Caco-2 (cell line): ENCODE measurements at regions not wholly inside any gene's neighbourhood (a gene's known extent, or its start where the extent isn't known, plus 50 kb on each side); places are given as distances from the start of the nearest gene placed in this dataset.

ENCODE experiments used
- BruUV-seq: library from RNA; stranded (reverse); fragments of 400-500 nt; replicated peaks from 2 replicates; lab custom pipeline; 2021; lab: Mats Ljungman, UMichigan
- CTCF ChIA-PET: fragments of 300-600 bp; sonication (Branson Sonifier 250); formaldehyde crosslinking; loops from one replicate; lab custom pipeline; 2022; ENCODE audit warnings: antibody characterized with exemption; lab: Charles Lee
- POLR2A ChIA-PET: fragments of 300-600 bp; sonication (Branson Sonifier 250); formaldehyde crosslinking; loops from one replicate; lab custom pipeline; 2022; ENCODE audit warnings: antibody characterized with exemption; lab: Charles Lee
- DNase-seq, 2 experiments: peaks; one replicate each; pipeline versions ENCODE4 v3.0.0 to v3.0.0-alpha.2; 2020 to 2022
- H3K27me3 ChIP-seq: replicated peaks from 2 replicates; pipeline ENCODE4 v1.6.0; 2011; ENCODE audit warnings: low read length; ENCODE audit not compliant: control insufficient read depth, insufficient read depth
- H3K36me3 ChIP-seq: 2 replicates; pipeline ENCODE4 v1.5.1; 2011; ENCODE audit warnings: low read length; ENCODE audit not compliant: control insufficient read depth, insufficient read depth
- H3K4me1 ChIP-seq: fragments of 250-450 bp; sonication (Bioruptor Pico); 2 replicates; pipeline ENCODE4 v1.5.1; 2020; ENCODE audit warnings: mild to moderate bottlenecking
- H3K4me3 ChIP-seq: 2 replicates; pipeline ENCODE4 v1.5.1; 2011; ENCODE audit warnings: low read depth, mild to moderate bottlenecking, control low read depth, low read length
- H3K9me3 ChIP-seq: fragments of 250-450 bp; sonication (Bioruptor Pico); 2 replicates; pipeline ENCODE4 v1.5.1; 2020; ENCODE audit warnings: mild to moderate bottlenecking, moderate library complexity
- H3K27ac Mint-ChIP-seq: one replicate; pipeline ENCODE4 v1.8.0; 2022; ENCODE audit warnings: mixed read lengths; ENCODE audit not compliant: unreplicated experiment
- H3K27me3 Mint-ChIP-seq: one replicate; pipeline ENCODE4 v1.8.0; 2022; ENCODE audit warnings: mixed read lengths; ENCODE audit not compliant: insufficient read depth, unreplicated experiment
- H3K36me3 Mint-ChIP-seq: one replicate; pipeline ENCODE4 v1.8.0; 2022; ENCODE audit warnings: mild to moderate bottlenecking, mixed read lengths; ENCODE audit not compliant: insufficient read depth, unreplicated experiment
- H3K4me1 Mint-ChIP-seq: one replicate; pipeline ENCODE4 v1.8.0; 2022; ENCODE audit warnings: low read depth, mixed read lengths; ENCODE audit not compliant: unreplicated experiment
- H3K4me3 Mint-ChIP-seq: one replicate; pipeline ENCODE4 v1.8.0; 2022; ENCODE audit warnings: mild to moderate bottlenecking, moderate library complexity, mixed read lengths; ENCODE audit not compliant: unreplicated experiment
- H3K9me3 Mint-ChIP-seq: one replicate; pipeline ENCODE4 v1.8.0; 2022; ENCODE audit warnings: mixed read lengths; ENCODE audit not compliant: unreplicated experiment
- CTCF ChIP-seq, 2 experiments: fragments of 200-600 bp in 1 of 2; IDR thresholded peaks; 1 replicate in 1 of 2; 2 replicates in 1 of 2; pipeline versions ENCODE4 v1.5.1 to v1.8.0; 2011 to 2022; ENCODE audit warnings: antibody characterized with exemption in 1 of 2, control low read depth in 1 of 2, inconsistent platforms in 1 of 2, low read depth in 1 of 2, low read length in 1 of 2, mild to moderate bottlenecking in 1 of 2, moderate library complexity in 1 of 2; ENCODE audit not compliant: insufficient read depth in 1 of 2, severe bottlenecking in 1 of 2, unreplicated experiment in 1 of 2
- intact Hi-C: fragments of 100-400 bp; cut with micrococcal nuclease; formaldehyde crosslinking; loops from one replicate; pipeline ENCODE4 v1.10.0; 2022; ENCODE audit not compliant: unreplicated experiment

- H3K36me3 Mint-ChIP-seq: no peaks in the 10 kb centered on the region
- no peaks in the 10 kb centered on the region for H3K4me1 ChIP-seq
- no TSS peak for BruUV-seq
- H3K9me3 ChIP-seq: no peaks in the 10 kb centered on the region
- no peak for DNase-seq
- H3K4me3 Mint-ChIP-seq: no peak overlapping the region
- no peaks in the 10 kb centered on the region for H3K36me3 ChIP-seq
- no peaks in the 10 kb centered on the region for H3K27me3 ChIP-seq
- no peak for TF ChIP-seq CTCF (IDR thresholded peaks at IDR 0.05; ENCODE audit: insufficient read depth in 1 of 2, low read depth in 1 of 2, low read length in 1 of 2, severe bottlenecking in 1 of 2, unreplicated experiment in 1 of 2)
- H3K9me3 Mint-ChIP-seq: no peaks in the 10 kb centered on the region
- no peak overlapping the region for H3K27ac Mint-ChIP-seq
- no peaks in the 10 kb centered on the region for H3K4me1 Mint-ChIP-seq
- intact Hi-C loops: no loop called here
- ChIA-PET POLR2A (no interaction called here), CTCF (no interaction called here)
- H3K27me3 Mint-ChIP-seq: no peaks in the 10 kb centered on the region
- no peak overlapping the region for H3K4me3 ChIP-seq
Observed at GRCh38 chr18:65994302-65994701, 243.5 kb downstream of the CDH7 start.

GRCh38 chr18:65990944-65991708 is 240.3 kb downstream of the CDH7 start:
- no peak overlapping the region for H3K4me3 ChIP-seq
- H3K27me3 ChIP-seq: no peaks in the 10 kb centered on the region
- POLR2A ChIA-PET: no interaction called here
- CTCF ChIA-PET: no interaction called here
- no peak overlapping the region for H3K4me3 Mint-ChIP-seq
- H3K9me3 ChIP-seq: no peaks in the 10 kb centered on the region
- H3K4me1 Mint-ChIP-seq: no peaks in the 10 kb centered on the region
- no peak for TF ChIP-seq CTCF (IDR thresholded peaks at IDR 0.05; ENCODE audit: insufficient read depth in 1 of 2, low read depth in 1 of 2, low read length in 1 of 2, severe bottlenecking in 1 of 2, unreplicated experiment in 1 of 2)
- no peaks in the 10 kb centered on the region for H3K36me3 Mint-ChIP-seq
- BruUV-seq: no TSS peak
- no peak overlapping the region for H3K27ac Mint-ChIP-seq
- H3K36me3 ChIP-seq: no peaks in the 10 kb centered on the region
- no peaks in the 10 kb centered on the region for H3K27me3 Mint-ChIP-seq
- H3K9me3 Mint-ChIP-seq: no peaks in the 10 kb centered on the region
- intact Hi-C loops: no loop called here
- H3K4me1 ChIP-seq: no peaks in the 10 kb centered on the region
- DNase-seq: no peak

GRCh38 chr18:65990174-65990690 is 239.4 kb downstream of the CDH7 start:
- no peaks in the 10 kb centered on the region for H3K9me3 Mint-ChIP-seq
- no peak for DNase-seq
- BruUV-seq: no TSS peak
- POLR2A ChIA-PET: no interaction called here
- CTCF ChIA-PET: no interaction called here
- no peaks in the 10 kb centered on the region for H3K27me3 ChIP-seq
- no peaks in the 10 kb centered on the region for H3K4me1 ChIP-seq
- TF ChIP-seq CTCF (IDR thresholded peaks at IDR 0.05; ENCODE audit: insufficient read depth in 1 of 2, low read depth in 1 of 2, low read length in 1 of 2, severe bottlenecking in 1 of 2, unreplicated experiment in 1 of 2): no peak
- H3K4me3 Mint-ChIP-seq: no peak overlapping the region
- H3K27ac Mint-ChIP-seq: no peak overlapping the region
- no peaks in the 10 kb centered on the region for H3K36me3 Mint-ChIP-seq
- H3K9me3 ChIP-seq: no peaks in the 10 kb centered on the region
- H3K27me3 Mint-ChIP-seq: no peaks in the 10 kb centered on the region
- H3K4me1 Mint-ChIP-seq: no peaks in the 10 kb centered on the region
- no peak overlapping the region for H3K4me3 ChIP-seq
- intact Hi-C loops: no loop called here
- no peaks in the 10 kb centered on the region for H3K36me3 ChIP-seq
